ENCODE measurements at regions not wholly inside any gene's neighbourhood (a gene's known extent, or its start where the extent isn't known, plus 50 kb on each side); places are given as distances from the start of the nearest gene placed in this dataset.

DNA sequence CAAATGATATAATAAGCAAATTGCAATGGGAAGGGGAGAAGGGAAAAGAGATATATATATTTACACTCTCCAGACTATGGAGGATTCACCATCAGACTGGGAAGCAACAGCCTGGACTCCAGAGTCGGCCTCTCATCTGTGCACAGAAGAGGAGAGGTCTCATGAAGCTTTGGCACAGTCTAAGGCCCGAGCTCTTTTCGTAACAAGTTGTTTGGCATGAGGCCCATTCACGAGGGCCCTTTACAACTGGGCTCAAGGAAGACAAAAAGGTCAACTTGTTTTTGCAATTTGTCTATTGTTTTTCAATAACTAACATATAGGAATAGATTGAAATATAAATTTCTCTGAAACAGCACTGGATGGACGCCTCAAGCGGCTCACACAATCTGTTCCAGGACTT lies 66.7 kb upstream of the AJAP1 start:
- H3K4me3 ChIP-seq (ENCODE audit: low read length), result no peak overlapping the region
- TF ChIP-seq CTCF (IDR thresholded peaks at IDR 0.05; ENCODE audit: insufficient read depth, low read depth, low read length, missing control alignments), result no peak
- DNase-seq (ENCODE audit: low read depth), result no peak

GRCh38 chr1:4590756-4591155 lies 63.7 kb upstream of the AJAP1 start:
- no peak for DNase-seq (ENCODE audit: low read depth)
- TF ChIP-seq CTCF (IDR thresholded peaks at IDR 0.05; ENCODE audit: insufficient read depth, low read depth, low read length, missing control alignments), result no peak
- no peak overlapping the region for H3K4me3 ChIP-seq (ENCODE audit: low read length)

GRCh38 chr1:4591926-4592325 lies 62.5 kb upstream of the AJAP1 start:
- no peak for DNase-seq (ENCODE audit: low read depth)
- no peak overlapping the region for H3K4me3 ChIP-seq (ENCODE audit: low read length)
- TF ChIP-seq CTCF (IDR thresholded peaks at IDR 0.05; ENCODE audit: insufficient read depth, low read depth, low read length, missing control alignments), result no peak

DNA sequence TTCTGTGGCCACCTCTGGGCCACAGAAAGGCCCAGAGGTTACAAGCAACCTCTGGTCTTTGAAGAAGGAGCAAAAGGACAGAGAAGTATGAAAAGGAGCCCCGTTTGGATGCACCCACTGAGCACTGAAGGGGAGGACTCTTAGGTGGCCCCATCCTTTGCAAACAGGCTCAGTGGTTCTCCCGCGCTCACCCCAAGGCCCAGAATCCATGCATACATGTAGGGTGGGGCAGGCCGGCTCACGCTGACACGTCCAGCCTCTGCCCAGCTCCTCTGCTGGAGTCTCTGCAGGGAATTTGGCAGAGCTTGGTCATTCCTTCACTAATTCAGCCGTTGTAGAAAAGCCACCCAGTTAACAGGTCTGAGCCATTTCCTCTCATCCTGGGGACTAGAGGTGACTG lies 61.3 kb upstream of the AJAP1 start:
- H3K4me3 ChIP-seq (ENCODE audit: low read length), result no peak overlapping the region
- DNase-seq (ENCODE audit: low read depth), result no peak
- no peak for TF ChIP-seq CTCF (IDR thresholded peaks at IDR 0.05; ENCODE audit: insufficient read depth, low read depth, low read length, missing control alignments)

DNA sequence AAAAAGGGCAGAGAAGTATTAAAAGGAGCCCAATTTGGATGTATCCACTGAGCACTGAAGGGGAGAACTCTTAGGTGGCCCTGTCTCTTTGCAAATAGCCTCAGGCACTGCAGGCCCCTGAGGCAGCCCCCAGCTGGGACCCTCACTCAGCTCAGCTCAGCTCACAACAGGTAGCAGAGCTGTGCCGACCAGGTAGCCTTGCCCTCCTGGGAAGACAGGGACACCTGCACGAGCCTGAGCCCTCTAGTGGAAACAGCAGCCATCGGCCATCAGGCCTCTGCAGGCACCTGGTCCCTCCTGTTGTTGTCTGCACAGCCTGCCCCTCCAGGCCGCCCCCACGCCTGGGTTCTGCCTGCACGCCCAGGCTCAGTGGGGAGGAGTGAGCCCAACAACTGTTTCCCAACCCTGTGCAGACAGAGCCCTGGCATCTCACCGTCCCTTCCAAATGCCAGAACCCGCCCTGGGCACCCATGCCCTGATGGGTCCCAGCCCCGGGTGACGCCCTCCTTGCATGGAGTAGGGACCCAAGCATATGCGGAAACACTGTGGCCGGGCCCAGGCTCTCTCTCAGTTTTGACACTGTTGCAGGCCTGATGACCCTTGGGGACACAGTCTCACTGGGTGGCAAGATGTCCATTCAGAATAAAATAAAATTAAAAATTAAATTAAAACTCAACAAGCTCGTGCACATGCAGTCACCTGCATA lies 60.0 kb upstream of the AJAP1 start:
- DNase-seq (ENCODE audit: low read depth), result no peak
- TF ChIP-seq CTCF (IDR thresholded peaks at IDR 0.05; ENCODE audit: insufficient read depth, low read depth, low read length, missing control alignments), result no peak
- H3K4me3 ChIP-seq (ENCODE audit: low read length), result no peak overlapping the region

DNA sequence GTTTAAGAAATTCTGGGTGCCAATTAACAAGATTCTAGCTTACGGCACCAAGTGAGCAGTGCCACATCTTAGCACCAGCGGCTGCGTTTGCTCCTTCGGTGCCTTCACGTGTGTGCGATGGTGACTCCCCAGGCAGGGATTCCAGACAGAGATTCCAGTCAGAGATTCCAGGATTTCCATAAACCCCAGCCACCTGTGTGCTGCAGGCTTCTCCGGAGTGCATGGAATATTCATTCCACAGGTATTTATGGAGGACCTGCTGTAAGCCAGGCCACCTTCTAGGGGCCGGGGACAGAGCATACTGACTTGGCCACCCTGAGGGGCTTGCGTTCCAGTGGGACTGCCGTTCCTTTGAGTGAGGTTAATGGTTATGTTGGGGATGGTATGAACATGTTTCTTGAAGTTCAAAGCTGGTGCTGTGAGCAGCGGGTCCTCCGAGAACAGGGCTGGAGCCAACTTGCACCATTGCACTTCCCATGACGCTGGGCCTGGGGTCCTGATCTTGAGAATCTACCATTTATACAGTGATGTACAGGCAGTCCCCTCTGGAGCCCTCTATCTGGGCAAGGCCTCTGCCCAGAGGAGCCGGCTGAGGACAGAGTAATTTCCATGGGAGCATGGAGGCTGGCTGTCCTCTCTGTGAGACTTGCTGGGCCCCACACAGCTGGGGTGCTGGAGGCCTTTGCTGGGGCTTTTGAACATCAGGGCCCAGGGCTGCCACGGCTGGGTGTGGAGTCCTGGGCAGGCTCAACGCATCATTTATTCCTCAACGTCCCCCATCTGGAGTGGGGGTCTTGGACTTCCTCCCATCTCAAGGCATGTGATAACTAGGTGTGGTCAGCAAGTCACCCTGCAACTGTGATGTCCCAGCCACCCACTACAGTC lies 58.8 kb upstream of the AJAP1 start:
- H3K4me3 ChIP-seq (ENCODE audit: low read length), result no peak overlapping the region
- no peak for TF ChIP-seq CTCF (IDR thresholded peaks at IDR 0.05; ENCODE audit: insufficient read depth, low read depth, low read length, missing control alignments)
- DNase-seq (ENCODE audit: low read depth), result no peak

Measured in epithelial cell of esophagus (primary cell).